Brain microvascular endothelial cell (primary cell): ENCODE measurements at regions not wholly inside any gene's neighbourhood (a gene's known extent, or its start where the extent isn't known, plus 50 kb on each side); places are given as distances from the start of the nearest gene placed in this dataset.

Source experiments
- DNase-seq: peaks from one replicate; pipeline ENCODE4 v3.0.0-alpha.2; 2020
- H3K27ac ChIP-seq: fragments of 250-450 bp; sonication (Bioruptor Pico); 2 replicates; pipeline ENCODE4 v1.5.1; 2020; ENCODE audit warnings: mild to moderate bottlenecking, moderate library complexity
- H3K27me3 ChIP-seq: fragments of 250-450 bp; sonication (Bioruptor Pico); replicated peaks from 2 replicates; pipeline ENCODE4 v1.5.1; 2020; ENCODE audit warnings: mild to moderate bottlenecking
- H3K36me3 ChIP-seq: fragments of 250-450 bp; sonication (Bioruptor Pico); replicated peaks from 2 replicates; pipeline ENCODE4 v1.5.1; 2020; ENCODE audit warnings: mild to moderate bottlenecking
- H3K4me3 ChIP-seq: 2 replicates; pipeline ENCODE4 v1.5.1; 2011; ENCODE audit warnings: low read depth, mild to moderate bottlenecking, control low read depth, low read length, moderate library complexity
- in situ Hi-C: cut with HindIII; loops from 2 replicates; pipeline ENCODE4 v1.10.0; 2017; ENCODE audit warnings: low sequenced_read_pairs, low pct_ligation_motif_present
- TF ChIP-seq, protein P1 (sequence below): IDR thresholded peaks from 2 replicates; pipeline ENCODE4 v1.5.1; 2011; ENCODE audit warnings: low read depth, mild to moderate bottlenecking, moderate library complexity, low read length, control low read depth, inconsistent platforms; ENCODE audit errors: missing control alignments

DNA sequence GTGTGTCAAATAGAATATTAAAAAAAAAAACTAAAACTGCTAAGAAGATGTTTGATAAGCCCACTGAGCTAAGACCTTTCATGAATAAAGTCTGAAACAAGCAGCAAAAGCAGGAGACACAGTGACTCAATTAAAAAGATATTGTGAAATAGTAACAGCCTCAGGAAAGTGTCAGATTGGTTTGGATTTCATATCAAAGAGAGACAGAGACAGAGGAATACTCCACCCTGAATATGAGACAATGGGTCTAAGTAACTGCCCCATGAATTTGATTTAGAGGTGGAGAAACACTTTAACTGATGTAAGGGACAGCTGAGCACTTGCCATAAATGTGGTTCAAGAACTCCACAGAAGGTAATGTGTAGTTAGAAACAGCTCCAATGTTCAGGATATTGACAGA is 277.9 kb upstream of the FOXG1 start:
- H3K4me3 ChIP-seq = no peak overlapping the region
- DNase-seq = no peak
- H3K36me3 ChIP-seq = no peaks in the 10 kb centered on the region
- in situ Hi-C loops = no loop called here
- H3K27me3 ChIP-seq = no peaks in the 10 kb centered on the region
- no peak overlapping the region for H3K27ac ChIP-seq
- TF ChIP-seq, protein P1, sequence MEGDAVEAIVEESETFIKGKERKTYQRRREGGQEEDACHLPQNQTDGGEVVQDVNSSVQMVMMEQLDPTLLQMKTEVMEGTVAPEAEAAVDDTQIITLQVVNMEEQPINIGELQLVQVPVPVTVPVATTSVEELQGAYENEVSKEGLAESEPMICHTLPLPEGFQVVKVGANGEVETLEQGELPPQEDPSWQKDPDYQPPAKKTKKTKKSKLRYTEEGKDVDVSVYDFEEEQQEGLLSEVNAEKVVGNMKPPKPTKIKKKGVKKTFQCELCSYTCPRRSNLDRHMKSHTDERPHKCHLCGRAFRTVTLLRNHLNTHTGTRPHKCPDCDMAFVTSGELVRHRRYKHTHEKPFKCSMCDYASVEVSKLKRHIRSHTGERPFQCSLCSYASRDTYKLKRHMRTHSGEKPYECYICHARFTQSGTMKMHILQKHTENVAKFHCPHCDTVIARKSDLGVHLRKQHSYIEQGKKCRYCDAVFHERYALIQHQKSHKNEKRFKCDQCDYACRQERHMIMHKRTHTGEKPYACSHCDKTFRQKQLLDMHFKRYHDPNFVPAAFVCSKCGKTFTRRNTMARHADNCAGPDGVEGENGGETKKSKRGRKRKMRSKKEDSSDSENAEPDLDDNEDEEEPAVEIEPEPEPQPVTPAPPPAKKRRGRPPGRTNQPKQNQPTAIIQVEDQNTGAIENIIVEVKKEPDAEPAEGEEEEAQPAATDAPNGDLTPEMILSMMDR = no peak

DNA sequence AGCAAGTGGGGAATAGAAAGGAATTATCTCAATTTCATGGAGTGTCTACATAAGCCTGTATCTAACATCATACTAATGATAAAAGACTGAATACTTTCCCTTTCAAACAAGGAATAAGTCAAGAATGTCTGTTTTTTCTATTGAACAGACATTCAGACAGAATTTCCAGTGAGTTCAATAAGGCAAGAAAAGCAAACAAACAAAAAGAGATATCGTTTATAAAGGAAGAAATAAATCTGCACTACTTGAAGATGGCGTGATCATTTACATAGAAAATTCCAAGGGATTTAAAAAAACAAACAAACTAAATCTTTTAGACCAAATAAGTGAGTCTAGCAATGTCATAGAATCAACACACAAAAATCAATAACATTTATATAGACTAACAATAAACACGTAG is 273.1 kb upstream of the FOXG1 start:
- in situ Hi-C loops = no loop called here
- H3K27ac ChIP-seq = no peak overlapping the region
- no peaks in the 10 kb centered on the region for H3K27me3 ChIP-seq
- no peak for DNase-seq
- H3K4me3 ChIP-seq = no peak overlapping the region
- no peaks in the 10 kb centered on the region for H3K36me3 ChIP-seq
- TF ChIP-seq, protein P1 = no peak

GRCh38 chr14:28494196-28494595 is 272.4 kb upstream of the FOXG1 start:
- Histone ChIP-seq H3K4me3 (no peak overlapping the region), H3K27ac (no peak overlapping the region), H3K36me3 (no peaks in the 10 kb centered on the region), H3K27me3 (no peaks in the 10 kb centered on the region)
- in situ Hi-C loops = no loop called here
- TF ChIP-seq, protein P1 = no peak
- no peak for DNase-seq

DNA sequence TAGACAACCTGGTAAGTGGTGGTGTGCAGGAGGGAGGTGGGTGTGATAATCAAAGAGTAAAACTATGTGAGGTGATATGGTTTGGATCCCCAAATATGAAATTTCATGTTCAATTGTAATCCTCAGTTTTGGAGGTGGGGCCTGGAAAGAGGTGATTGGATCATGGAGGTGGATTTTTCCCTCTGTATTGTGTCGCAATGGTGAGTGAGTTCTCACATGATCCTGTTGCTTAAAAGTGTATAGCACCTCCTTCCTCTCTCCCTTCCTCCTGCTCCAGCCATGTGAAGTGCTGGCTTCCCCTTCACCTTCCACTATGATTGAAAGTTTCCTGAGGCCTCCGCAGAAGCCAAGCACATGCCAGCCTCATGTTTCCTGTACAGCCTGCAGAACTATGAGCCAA is 270.2 kb upstream of the FOXG1 start:
- no peaks in the 10 kb centered on the region for H3K27me3 ChIP-seq
- no peaks in the 10 kb centered on the region for H3K36me3 ChIP-seq
- in situ Hi-C loops = no loop called here
- H3K4me3 ChIP-seq = no peak overlapping the region
- DNase-seq = no peak
- H3K27ac ChIP-seq = no peak overlapping the region
- TF ChIP-seq, protein P1 = no peak

GRCh38 chr14:28502517-28502916 is 264.1 kb upstream of the FOXG1 start:
- H3K27ac ChIP-seq = no peak overlapping the region
- H3K36me3 ChIP-seq = no peaks in the 10 kb centered on the region
- in situ Hi-C loops = no loop called here
- DNase-seq = no peak
- no peak overlapping the region for H3K4me3 ChIP-seq
- H3K27me3 ChIP-seq = no peaks in the 10 kb centered on the region
- TF ChIP-seq, protein P1 = no peak

DNA sequence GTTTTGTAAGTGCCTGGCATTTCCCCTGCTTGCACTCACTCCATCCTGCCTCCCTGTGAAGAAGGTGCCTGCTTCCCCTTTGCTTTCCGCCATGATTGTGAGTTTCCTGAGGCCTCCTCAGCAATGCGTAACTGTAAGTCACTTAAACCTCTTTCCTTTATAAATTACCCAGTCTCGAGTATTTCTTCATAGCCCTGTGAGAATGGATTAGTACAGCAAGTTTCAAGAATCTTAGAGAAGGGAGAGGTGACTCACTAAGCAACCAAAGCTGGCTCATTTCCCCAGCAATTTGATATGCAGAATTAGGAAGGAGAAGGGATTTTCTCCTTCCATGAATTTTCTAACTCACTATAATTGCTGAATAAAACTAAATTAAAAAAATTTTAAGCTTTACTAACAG is 251.0 kb upstream of the FOXG1 start:
- Histone ChIP-seq H3K27me3 (no peaks in the 10 kb centered on the region), H3K4me3 (no peak overlapping the region), H3K27ac (no peak overlapping the region), H3K36me3 (no peaks in the 10 kb centered on the region)
- TF ChIP-seq, protein P1 = no peak
- in situ Hi-C loops = no loop called here
- DNase-seq = peak; percentile 11
